Liver (tissue), 3 donors: ENCODE measurements at regions not wholly inside any gene's neighbourhood (a gene's known extent, or its start where the extent isn't known, plus 50 kb on each side); places are given as distances from the start of the nearest gene placed in this dataset.

Source experiments
- CTCF ChIP-seq: fragments of 150-350 bp; IDR thresholded peaks from 2 replicates; pipeline ENCODE4 v1.5.1; 2017; ENCODE audit warnings: improper control_type of control experiment, low read depth, low read length; ENCODE audit not compliant: missing input control
- EGR1 ChIP-seq, 2 donors: IDR thresholded peaks; 2 replicates each; pipeline ENCODE4 v1.6.1; 2016 to 2018; ENCODE audit warnings: antibody characterized with exemption in 2 of 2, low read depth in 2 of 2
- MAX ChIP-seq: IDR thresholded peaks from 2 replicates; pipeline ENCODE4 v1.6.1; 2016; ENCODE audit warnings: antibody characterized with exemption
- TAF1 ChIP-seq: conservative IDR thresholded peaks from 2 replicates; pipeline ENCODE4 v1.6.1; 2016; ENCODE audit warnings: antibody characterized with exemption, mild to moderate bottlenecking
- donor health status: healthy.
- donor health status: healthy.

GRCh38 chr3:22893644-22894325 is 309.3 kb upstream of the UBE2E2 start:
- no peak for TF ChIP-seq EGR1 (IDR thresholded peaks at IDR 0.05; ENCODE audit: low read depth in 2 of 2)
- no peak for TF ChIP-seq CTCF
- TF ChIP-seq TAF1: no peak
- TF ChIP-seq MAX: no peak
